Glomerular endothelial cell (primary cell): ENCODE measurements at regions not wholly inside any gene's neighbourhood (a gene's known extent, or its start where the extent isn't known, plus 50 kb on each side); places are given as distances from the start of the nearest gene placed in this dataset.

ENCODE experiments used
- DNase-seq: peaks from one replicate; pipeline ENCODE4 v3.0.0-alpha.2; 2011; ENCODE audit warnings: low read depth, low spot score; ENCODE audit errors: extremely low read depth

- DNase-seq = no peak
These were observed 2262.8 kb upstream of the ACO1 start for GRCh38 chr9:30121611-30122010.

DNA sequence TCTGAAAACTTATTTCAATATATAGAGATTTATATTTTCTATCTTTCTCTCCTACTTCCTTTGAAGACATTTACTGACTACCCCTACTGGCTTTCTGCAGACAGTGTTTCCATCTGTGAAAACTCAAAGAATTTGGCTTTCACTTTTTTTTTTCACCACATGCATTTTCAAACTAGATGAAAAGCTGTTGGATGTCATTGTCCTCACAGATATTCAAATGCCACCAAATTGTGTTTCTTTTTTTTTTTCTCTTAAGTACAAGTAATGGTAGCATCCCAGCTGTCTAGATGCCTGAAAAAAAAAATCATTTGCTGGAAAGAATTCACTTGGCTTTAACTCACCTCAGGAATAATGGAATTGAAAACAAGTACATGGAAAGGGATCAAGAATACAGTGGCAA is 2258.6 kb upstream of the ACO1 start:
- no peak for DNase-seq

- no peak for DNase-seq
These were observed 2257.1 kb upstream of the ACO1 start for GRCh38 chr9:30127371-30127770.

DNA sequence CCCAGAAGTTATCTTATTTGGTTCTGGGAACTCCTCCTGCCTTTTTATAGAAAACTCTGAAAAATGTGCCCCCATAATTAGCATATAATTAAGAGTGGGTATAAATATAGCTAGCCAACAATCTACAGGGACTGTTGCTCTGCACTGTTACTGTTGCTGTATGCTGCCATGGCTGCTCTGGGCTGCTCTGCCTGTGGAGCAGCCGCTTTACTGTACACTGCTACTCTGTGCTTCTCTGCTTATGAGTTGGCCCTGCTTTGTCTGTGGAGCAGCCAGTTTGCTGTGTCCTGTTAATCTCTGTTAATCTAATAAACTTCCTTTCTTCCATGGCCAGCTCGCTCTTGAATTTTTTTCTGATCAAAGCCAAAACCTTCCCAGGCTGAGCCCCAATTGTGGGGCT is 2244.0 kb upstream of the ACO1 start:
- no peak for DNase-seq

- no peak for DNase-seq
These were observed 2223.9 kb upstream of the ACO1 start for GRCh38 chr9:30160570-30160969.

- DNase-seq = no peak
These were observed 2212.2 kb upstream of the ACO1 start for GRCh38 chr9:30172206-30172605.

- no peak for DNase-seq
These were observed 2205.8 kb upstream of the ACO1 start for GRCh38 chr9:30178610-30179009.

GRCh38 chr9:30193421-30193820 is 2191.0 kb upstream of the ACO1 start:
- DNase-seq = no peak

DNA sequence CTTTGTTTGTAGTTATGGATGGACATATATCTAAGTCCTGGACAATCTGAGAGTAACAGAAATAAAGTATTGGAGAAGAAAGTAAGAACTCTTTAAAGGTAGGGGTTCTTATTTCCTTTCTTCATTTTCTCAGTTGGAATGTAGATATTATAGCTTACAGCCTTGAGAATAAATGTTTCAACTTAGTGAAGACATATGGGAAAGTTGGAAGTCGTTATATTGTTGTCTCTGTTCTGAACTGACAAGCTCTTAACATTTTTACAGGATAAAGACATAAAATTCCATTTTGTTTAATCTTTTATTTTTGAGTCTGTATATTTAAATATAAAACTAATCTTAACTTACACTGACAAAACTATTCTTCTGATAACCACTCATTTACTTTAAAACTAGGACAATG is 2187.5 kb upstream of the ACO1 start:
- no peak for DNase-seq

GRCh38 chr9:30197453-30197852 is 2187.0 kb upstream of the ACO1 start:
- DNase-seq = no peak

- no peak for DNase-seq
These were observed 2186.5 kb upstream of the ACO1 start for GRCh38 chr9:30197954-30198353.

- DNase-seq = no peak
These were observed 2185.8 kb upstream of the ACO1 start for GRCh38 chr9:30198463-30199309.

DNA sequence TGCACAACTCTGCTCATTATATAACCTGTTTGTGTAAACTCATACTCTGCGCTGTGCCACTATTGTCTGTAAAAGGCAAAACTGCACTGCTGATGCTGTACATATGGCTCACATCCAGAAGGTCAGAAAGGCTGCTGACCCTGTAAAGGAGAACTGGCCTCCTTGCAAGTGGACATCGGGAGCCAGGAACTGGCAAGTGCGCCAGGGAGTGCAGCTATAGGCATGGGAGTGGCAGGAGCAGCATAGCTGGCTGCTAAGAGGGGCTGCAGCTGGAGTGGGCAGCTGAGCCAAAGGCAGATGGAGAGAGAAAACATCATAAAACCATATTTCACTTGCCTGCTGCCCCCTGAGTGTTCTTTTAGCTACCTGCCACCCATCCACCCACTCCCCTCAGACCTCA is 2183.4 kb upstream of the ACO1 start:
- DNase-seq = no peak

DNA sequence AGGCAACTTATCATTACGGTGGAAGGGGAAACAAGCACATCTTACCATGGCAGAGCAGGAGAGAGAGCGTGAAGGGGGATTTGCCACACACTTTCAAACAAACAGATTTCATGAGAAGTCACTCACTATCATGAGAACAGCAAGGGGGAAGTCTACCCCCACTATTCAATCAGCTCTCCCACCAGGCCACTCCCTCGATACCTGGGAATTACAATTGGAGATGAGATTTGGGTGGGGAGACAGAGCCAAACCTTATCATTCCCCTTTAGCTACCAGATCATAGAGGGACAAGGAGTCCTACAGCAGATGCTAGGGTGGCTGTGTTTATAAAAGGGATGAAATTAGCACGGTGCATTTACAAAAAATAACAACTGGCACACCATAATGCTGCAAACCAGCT is 2149.4 kb upstream of the ACO1 start:
- DNase-seq = no peak

GRCh38 chr9:30235564-30235963 is 2148.9 kb upstream of the ACO1 start:
- no peak for DNase-seq

GRCh38 chr9:30239878-30240277 is 2144.6 kb upstream of the ACO1 start:
- no peak for DNase-seq

DNA sequence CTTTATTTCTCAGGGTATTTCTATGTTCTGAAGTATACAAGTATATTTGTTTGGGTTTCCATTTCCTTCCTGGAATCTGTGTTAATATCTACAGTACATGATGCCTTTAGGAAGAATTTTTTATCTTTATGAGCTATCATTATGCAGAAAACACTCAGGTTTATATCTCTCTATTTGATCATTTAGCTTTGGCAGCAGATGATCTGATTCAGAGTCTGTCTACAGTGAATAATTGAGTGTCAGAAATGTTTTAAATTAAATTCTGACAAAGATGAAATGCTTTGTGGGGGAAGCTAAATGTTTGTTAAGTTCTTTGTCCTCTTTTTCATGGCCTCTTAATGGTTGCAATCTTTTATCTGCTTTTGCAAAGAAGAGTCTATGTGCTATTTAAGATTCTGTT is 2141.0 kb upstream of the ACO1 start:
- DNase-seq = no peak

DNA sequence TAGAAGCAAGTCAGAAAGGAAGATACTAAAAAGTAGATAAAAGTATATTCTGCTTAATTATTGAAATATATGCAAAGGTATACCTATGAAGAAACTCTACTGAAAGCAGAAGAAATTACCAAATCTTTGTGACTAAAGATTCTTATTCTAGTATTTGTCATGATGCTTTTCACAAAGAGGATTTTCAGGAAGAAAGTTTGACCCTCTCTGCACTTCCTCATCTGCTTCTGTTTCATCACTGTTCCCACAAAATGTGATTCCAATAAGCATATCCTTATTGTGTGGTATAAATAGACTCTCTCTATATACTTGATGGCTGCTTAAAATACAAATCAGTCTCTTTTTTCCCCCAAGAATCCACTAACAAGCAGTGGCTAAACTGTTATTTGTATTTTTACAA is 2139.6 kb upstream of the ACO1 start:
- DNase-seq = no peak

GRCh38 chr9:30250872-30251271 is 2133.6 kb upstream of the ACO1 start:
- DNase-seq = no peak

DNA sequence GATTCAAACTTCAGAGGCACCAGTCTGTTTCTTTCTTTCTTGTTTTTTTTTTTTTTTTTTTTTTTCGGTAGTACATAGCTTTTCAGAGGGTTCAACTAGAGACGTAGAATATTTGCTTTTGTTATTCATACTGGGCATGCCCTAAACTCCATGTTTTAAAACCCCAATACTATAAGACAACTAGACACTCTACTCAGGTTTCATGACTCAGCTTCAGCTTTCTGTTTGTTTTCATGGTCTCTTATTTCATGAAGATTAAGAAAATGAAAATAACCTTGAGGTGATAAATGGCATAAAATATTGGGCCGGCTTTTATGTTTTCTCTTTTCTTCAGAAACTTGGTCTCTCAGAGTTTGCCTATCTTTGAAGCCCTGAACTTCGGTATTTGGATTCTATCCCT is 2126.3 kb upstream of the ACO1 start:
- DNase-seq = no peak

DNA sequence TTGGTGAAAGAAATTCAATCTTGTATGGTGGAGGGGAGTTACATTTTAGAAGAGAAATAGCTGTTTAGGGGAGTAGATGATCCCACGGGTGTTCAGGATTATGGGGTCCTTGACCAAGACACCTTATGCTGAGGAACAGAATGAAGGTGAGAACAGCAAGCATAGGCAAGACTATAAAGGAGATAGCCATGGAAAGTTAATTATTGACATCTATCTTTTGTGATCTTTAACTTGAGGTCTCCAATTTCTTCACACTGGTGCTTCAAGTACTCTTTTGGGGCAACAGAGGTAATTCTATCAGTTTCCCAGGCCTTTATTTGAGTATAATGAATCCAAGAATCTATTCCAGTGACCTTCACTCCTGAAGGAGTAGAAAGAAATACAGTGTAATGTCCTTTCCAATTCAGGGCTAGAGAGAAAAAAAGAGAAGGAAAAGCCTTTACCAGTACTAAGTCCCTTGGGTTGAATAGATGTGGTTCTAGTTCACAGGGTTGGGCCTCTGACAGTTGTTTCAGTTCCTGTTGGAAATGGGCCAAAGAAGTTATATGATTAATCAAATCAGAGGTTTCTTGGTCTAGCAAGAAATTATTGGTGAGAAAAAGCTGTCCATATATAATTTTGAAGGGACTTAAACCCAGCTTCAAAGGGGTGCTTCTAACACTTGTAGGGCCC is 2104.1 kb upstream of the ACO1 start:
- no peak for DNase-seq

- DNase-seq = no peak
These were observed 2095.0 kb upstream of the ACO1 start for GRCh38 chr9:30289435-30289834.
